IMR-90 (cell line): ENCODE measurements at regions not wholly inside any gene's neighbourhood (a gene's known extent, or its start where the extent isn't known, plus 50 kb on each side); places are given as distances from the start of the nearest gene placed in this dataset.
"Not testable (repeated sequence)": the region's sequence is repeated elsewhere in the genome, so short reads cannot be mapped to it uniquely, and the experiment has no call there.

Experiments
- ATAC-seq: fragments of 200-7000 bp; cut with Tn5 transposase; 2 replicates; pipeline ENCODE4 v1.9.1; 2020; ENCODE audit warnings: low read depth, mild to moderate bottlenecking, moderate library complexity
- BruUV-seq: library from RNA; stranded (reverse); fragments of 400-500 nt; replicated peaks from 2 replicates; lab custom pipeline; 2021; lab: Mats Ljungman, UMichigan
- CTCF ChIA-PET: fragments of 300-600 bp; formaldehyde crosslinking; extraction: SDS; loops from one replicate; lab custom pipeline; 2021; ENCODE audit warnings: antibody characterized with exemption; lab: Yijun Ruan, JAX
- POLR2A ChIA-PET: fragments of 300-600 bp; sonication (Branson Sonifier 250); formaldehyde crosslinking; loops from one replicate; lab custom pipeline; 2022; ENCODE audit warnings: antibody characterized with exemption; ENCODE audit not compliant: unreplicated experiment; lab: Charles Lee
- DNase-seq: peaks from one replicate; pipeline ENCODE4 v3.0.0; 2013
- H2AFZ ChIP-seq: replicated peaks from 2 replicates; pipeline ENCODE3; 2013; ENCODE audit warnings: low read length, mild to moderate bottlenecking; ENCODE audit not compliant: poor library complexity
- H2AK5ac ChIP-seq: 2 replicates; pipeline ENCODE4 v1.6.1; 2013; ENCODE audit warnings: low read depth, low read length, inconsistent platforms
- H2AK9ac ChIP-seq: replicated peaks from 2 replicates; pipeline ENCODE3; 2013; ENCODE audit warnings: mild to moderate bottlenecking, low read depth, low read length, moderate library complexity; ENCODE audit not compliant: poor library complexity
- H2BK120ac ChIP-seq: 2 replicates; pipeline ENCODE4 v1.6.1; 2013; ENCODE audit warnings: low read depth, low read length, inconsistent platforms
- H2BK15ac ChIP-seq: 3 replicates; pipeline ENCODE4 v1.6.1; 2013; ENCODE audit warnings: low read depth, low read length, inconsistent platforms
- H2BK20ac ChIP-seq: 2 replicates; pipeline ENCODE4 v1.6.1; 2013; ENCODE audit warnings: low read depth, mild to moderate bottlenecking, inconsistent platforms, low read length, moderate library complexity
- H2BK5ac ChIP-seq: 2 replicates; pipeline ENCODE4 v1.6.1; 2013; ENCODE audit warnings: mild to moderate bottlenecking, low read depth, low read length, inconsistent platforms; ENCODE audit not compliant: poor library complexity, severe bottlenecking
- H3K14ac ChIP-seq: replicated peaks from 2 replicates; pipeline ENCODE4 v1.6.1; 2013; ENCODE audit warnings: low read depth, low read length, inconsistent platforms
- H3K18ac ChIP-seq: 2 replicates; pipeline ENCODE4 v1.6.1; 2013; ENCODE audit warnings: low read depth, low read length, control low read depth
- H3K23ac ChIP-seq: 2 replicates; pipeline ENCODE4 v1.6.1; 2013; ENCODE audit warnings: low read depth, low read length, inconsistent platforms
- H3K27ac ChIP-seq: 2 replicates; pipeline ENCODE4 v1.5.1; 2013; ENCODE audit warnings: mild to moderate bottlenecking, control low read depth, low read length; ENCODE audit not compliant: insufficient read depth
- H3K27me3 ChIP-seq: 2 replicates; pipeline ENCODE4 v1.6.1; 2013; ENCODE audit warnings: low read length; ENCODE audit not compliant: control insufficient read depth, insufficient read depth
- H3K36me3 ChIP-seq: 2 replicates; pipeline ENCODE4 v1.6.1; 2013; ENCODE audit warnings: low read length, mixed read lengths; ENCODE audit not compliant: control insufficient read depth, insufficient read depth
- H3K4ac ChIP-seq: 2 replicates; pipeline ENCODE4 v1.6.1; 2013; ENCODE audit warnings: low read depth, low read length, inconsistent platforms
- H3K4me1 ChIP-seq: 2 replicates; pipeline ENCODE4 v1.6.1; 2013; ENCODE audit warnings: low read length, mixed read lengths; ENCODE audit not compliant: control insufficient read depth, insufficient read depth
- H3K4me2 ChIP-seq: 2 replicates; pipeline ENCODE4 v1.6.1; 2013; ENCODE audit warnings: low read depth, mild to moderate bottlenecking, control low read depth, low read length, moderate library complexity
- H3K4me3 ChIP-seq: 2 replicates; pipeline ENCODE4 v1.5.1; 2013; ENCODE audit warnings: low read depth, mild to moderate bottlenecking, control low read depth, low read length, moderate library complexity; ENCODE audit not compliant: insufficient read depth
- H3K56ac ChIP-seq: 2 replicates; pipeline ENCODE4 v1.6.1; 2013; ENCODE audit warnings: low read length, inconsistent platforms; ENCODE audit not compliant: insufficient read depth; ENCODE audit errors: extremely low read depth
- H3K79me1 ChIP-seq, 2 experiments: 2 replicates each; pipeline ENCODE4 v1.6.1; 2013; ENCODE audit warnings: low read length in 2 of 2, inconsistent platforms in 1 of 2, low read depth in 1 of 2
- H3K9ac ChIP-seq: 2 replicates; pipeline ENCODE4 v1.6.1; 2013; ENCODE audit warnings: low read depth, low read length, control low read depth
- H3K9me1 ChIP-seq: 2 replicates; pipeline ENCODE4 v1.6.1; 2013; ENCODE audit warnings: low read length, inconsistent platforms; ENCODE audit not compliant: insufficient read depth
- H3K9me3 ChIP-seq: 2 replicates; pipeline ENCODE4 v1.6.1; 2013; ENCODE audit warnings: low read length; ENCODE audit not compliant: control insufficient read depth, insufficient read depth
- H4K20me1 ChIP-seq: 2 replicates; pipeline ENCODE4 v1.6.1; 2013; ENCODE audit warnings: low read length, inconsistent platforms; ENCODE audit not compliant: insufficient read depth
- H4K5ac ChIP-seq: 2 replicates; pipeline ENCODE4 v1.6.1; 2013; ENCODE audit warnings: mild to moderate bottlenecking, low read depth, low read length, control low read depth
- H4K8ac ChIP-seq, 2 experiments: 2 replicates each; pipeline ENCODE4 v1.6.1; 2013; ENCODE audit warnings: low read depth in 2 of 2, low read length in 2 of 2, control low read depth in 1 of 2, inconsistent platforms in 1 of 2
- H4K91ac ChIP-seq: 2 replicates; pipeline ENCODE4 v1.6.1; 2013; ENCODE audit warnings: low read depth, low read length, inconsistent platforms; ENCODE audit not compliant: insufficient read depth
- FOS ChIP-seq: fragments of 150-350 bp; IDR thresholded peaks from 2 replicates; pipeline ENCODE4 v1.6.1; 2016; ENCODE audit warnings: low read depth, low read length
- POLR2A ChIP-seq: IDR thresholded peaks from 2 replicates; pipeline ENCODE4 v1.6.1; 2012; ENCODE audit warnings: mild to moderate bottlenecking, low read depth, low read length
- SMC3 ChIP-seq: fragments of 150-350 bp; IDR thresholded peaks from 2 replicates; pipeline ENCODE4 v1.6.1; 2016; ENCODE audit warnings: low read depth, mild to moderate bottlenecking, antibody characterized with exemption, low read length, moderate library complexity
- WGBS, 2 experiments: methylation state at CpG; one replicate each; pipeline versions ENCODE4 v1.1.5 to v1.1.7; 2013; ENCODE audit warnings: missing lambda C conversion rate in 2 of 2; ENCODE audit not compliant: insufficient read length in 1 of 2; ENCODE audit errors: extremely low coverage in 2 of 2; 5-methylcytosine and 5-hydroxymethylcytosine counted together
- dilution Hi-C: fragments of 300-500 bp; cut with HindIII; formaldehyde crosslinking; loops from one replicate; pipeline ENCODE4 v1.14.3; 2018; ENCODE audit warnings: low sequenced_read_pairs; ENCODE audit not compliant: unreplicated experiment
- in situ Hi-C: fragments of 300-500 bp; cut with MboI; formaldehyde crosslinking; loops from 3 replicates; pipeline ENCODE4 v1.14.3; 2019; ENCODE audit warnings: low sequenced_read_pairs, inconsistent platforms, mixed read lengths
- intact Hi-C: fragments of 100-400 bp; cut with micrococcal nuclease; formaldehyde crosslinking; loops from 2 replicates; pipeline ENCODE4 v1.10.0; 2022

DNA sequence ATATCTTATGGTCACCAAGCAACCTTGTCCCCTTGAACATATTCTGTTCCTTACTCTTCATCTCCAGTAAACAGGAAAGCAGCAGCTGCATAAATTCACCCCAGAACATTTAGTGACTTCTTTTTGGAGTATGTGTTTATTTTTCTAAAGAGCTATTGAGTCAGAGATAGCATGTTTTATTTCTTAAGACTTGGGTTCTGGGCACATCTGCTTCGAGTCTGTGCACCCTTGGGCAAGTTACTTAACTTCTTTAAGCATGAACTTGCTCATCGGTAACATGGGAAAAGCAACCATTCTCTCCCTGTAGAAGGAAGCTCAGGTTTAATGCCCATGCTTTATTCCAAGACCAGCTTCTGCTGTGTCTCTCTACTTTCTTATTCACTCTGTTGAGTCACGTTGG lies 309.3 kb upstream of the MEX3C start:
- POLR2A ChIA-PET, result no interaction called here
- Histone ChIP-seq H3K14ac (no peak overlapping the region), H3K23ac (no peak overlapping the region), H3K18ac (no peak overlapping the region), H2BK20ac (no peak overlapping the region), H2BK15ac (no peak overlapping the region), H4K5ac (no peak overlapping the region), H2AK5ac (no peak overlapping the region), H3K4me2 (no peak overlapping the region), H3K9me3 (peaks cover 12% of the 10 kb centered on the region), H3K9ac (no peak overlapping the region), H3K27ac (no peak overlapping the region), H3K4me1 (no peaks in the 10 kb centered on the region), H2AFZ (no peak overlapping the region), H2BK120ac (no peak overlapping the region), H3K36me3 (no peaks in the 10 kb centered on the region), H4K20me1 (no peaks in the 10 kb centered on the region), H3K9me1 (no peaks in the 10 kb centered on the region), H3K4me3 (no peak overlapping the region), H2AK9ac (no peak overlapping the region), H4K8ac (no peak overlapping the region), H4K91ac (no peak overlapping the region), H3K4ac (no peak overlapping the region), H2BK5ac (no peak overlapping the region), H3K27me3 (no peaks in the 10 kb centered on the region), H3K79me1 (no peaks in the 10 kb centered on the region), H3K56ac (no peak overlapping the region)
- in situ Hi-C loops (no loop called here), intact Hi-C loops (no loop called here), dilution Hi-C loops (no loop called here)
- no TSS peak for BruUV-seq
- ATAC-seq (no peak), DNase-seq (no peak)
- WGBS, 2 experiments, result 75% methylated on average over 2 of the region's 3 CpGs; no CpG with 5 or more reads in 1 of the 2 experiments
- TF ChIP-seq POLR2A (no peak), FOS (no peak), SMC3 (no peak)
- CTCF ChIA-PET, result no interaction called here

DNA sequence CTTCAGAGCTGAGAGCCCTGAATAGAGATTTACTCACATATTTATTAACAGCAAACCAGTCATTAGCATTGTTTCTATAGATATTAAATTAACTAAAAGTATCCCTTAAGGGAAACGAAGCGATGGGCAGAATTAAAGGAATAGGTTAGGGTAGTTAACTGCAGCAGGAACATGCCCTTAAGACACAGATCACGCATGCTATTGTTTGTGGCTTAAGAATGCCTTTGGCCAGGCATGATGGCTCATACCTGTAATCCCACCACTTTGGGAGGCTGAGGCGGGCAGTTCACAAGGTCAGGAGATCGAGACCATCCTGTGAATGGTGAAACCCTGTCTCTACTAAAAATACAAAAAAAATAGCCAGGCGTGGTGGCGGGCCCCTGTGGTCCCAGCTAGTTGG lies 310.9 kb upstream of the MEX3C start:
- H4K5ac ChIP-seq, in situ Hi-C loops, CTCF ChIA-PET, H2AK9ac ChIP-seq, H2AK5ac ChIP-seq, H3K23ac ChIP-seq, H3K4me2 ChIP-seq, ATAC-seq, H3K9ac ChIP-seq, H4K20me1 ChIP-seq, H3K27me3 ChIP-seq, H3K4ac ChIP-seq, H2BK20ac ChIP-seq, DNase-seq, H4K8ac ChIP-seq, H3K27ac ChIP-seq, H3K4me1 ChIP-seq, H3K4me3 ChIP-seq, H3K9me1 ChIP-seq, H2AFZ ChIP-seq, POLR2A ChIA-PET, BruUV-seq, H3K18ac ChIP-seq, H3K36me3 ChIP-seq, H2BK5ac ChIP-seq, dilution Hi-C loops, intact Hi-C loops, H2BK15ac ChIP-seq, H3K14ac ChIP-seq, H2BK120ac ChIP-seq, H4K91ac ChIP-seq, H3K79me1 ChIP-seq, H3K56ac ChIP-seq: not testable (repeated sequence)
- no CpG with 5 or more reads among the region's 7 CpGs for WGBS, 2 experiments
- peaks cover 11% of the 10 kb centered on the region for H3K9me3 ChIP-seq
